Liver (tissue), 3 donors: ENCODE measurements at regions not wholly inside any gene's neighbourhood (a gene's known extent, or its start where the extent isn't known, plus 50 kb on each side); places are given as distances from the start of the nearest gene placed in this dataset.

Experiments used
- CTCF ChIP-seq: fragments of 150-350 bp; IDR thresholded peaks from 2 replicates; pipeline ENCODE4 v1.5.1; 2017; ENCODE audit warnings: improper control_type of control experiment, low read depth, low read length; ENCODE audit not compliant: missing input control
- EGR1 ChIP-seq, 2 donors: IDR thresholded peaks; 2 replicates each; pipeline ENCODE4 v1.6.1; 2016 to 2018; ENCODE audit warnings: antibody characterized with exemption in 2 of 2, low read depth in 2 of 2
- MAX ChIP-seq: IDR thresholded peaks from 2 replicates; pipeline ENCODE4 v1.6.1; 2016; ENCODE audit warnings: antibody characterized with exemption
- RXRA ChIP-seq, 2 donors: IDR thresholded peaks; 2 replicates each; pipeline ENCODE4 v1.6.1; 2017 to 2018; ENCODE audit warnings: antibody characterized with exemption in 2 of 2, mild to moderate bottlenecking in 1 of 2
- SP1 ChIP-seq: IDR thresholded peaks from 2 replicates; pipeline ENCODE4 v1.6.1; 2018; ENCODE audit warnings: antibody characterized with exemption, mild to moderate bottlenecking
- TAF1 ChIP-seq: conservative IDR thresholded peaks from 2 replicates; pipeline ENCODE4 v1.6.1; 2016; ENCODE audit warnings: antibody characterized with exemption, mild to moderate bottlenecking
- TF ChIP-seq, protein P1 (sequence below): IDR thresholded peaks from 2 replicates; pipeline ENCODE4 v1.6.1; 2016; ENCODE audit warnings: antibody characterized with exemption
- donor health status: healthy.
- donor health status: healthy.

DNA sequence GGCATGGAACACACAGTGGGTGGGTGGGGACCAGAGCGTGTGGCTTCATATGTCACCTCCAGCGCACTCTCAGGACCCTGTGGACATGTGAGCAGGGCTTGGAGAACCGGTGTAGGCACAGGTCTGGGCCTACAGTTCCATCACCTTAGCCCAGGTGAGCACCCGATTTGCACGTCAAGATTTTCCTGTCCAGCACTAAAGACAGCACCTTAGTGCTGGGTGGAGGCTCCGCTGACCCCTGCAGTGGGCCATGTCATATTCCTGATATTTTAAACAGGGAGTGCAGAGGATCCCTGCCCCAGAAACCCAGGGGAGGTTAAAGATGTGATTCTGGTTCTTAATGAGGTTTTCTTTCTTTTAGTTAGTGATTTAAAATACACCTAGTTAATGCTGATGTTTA, 356.0 kb upstream of the IRX4 start:
- TF ChIP-seq SP1 (no peak), TAF1 (no peak), CTCF (no peak), EGR1 (IDR thresholded peaks at IDR 0.05; ENCODE audit: low read depth in 2 of 2) (no peak), RXRA (IDR thresholded peaks at IDR 0.05) (no peak), MAX (no peak)
- TF ChIP-seq, protein P1, sequence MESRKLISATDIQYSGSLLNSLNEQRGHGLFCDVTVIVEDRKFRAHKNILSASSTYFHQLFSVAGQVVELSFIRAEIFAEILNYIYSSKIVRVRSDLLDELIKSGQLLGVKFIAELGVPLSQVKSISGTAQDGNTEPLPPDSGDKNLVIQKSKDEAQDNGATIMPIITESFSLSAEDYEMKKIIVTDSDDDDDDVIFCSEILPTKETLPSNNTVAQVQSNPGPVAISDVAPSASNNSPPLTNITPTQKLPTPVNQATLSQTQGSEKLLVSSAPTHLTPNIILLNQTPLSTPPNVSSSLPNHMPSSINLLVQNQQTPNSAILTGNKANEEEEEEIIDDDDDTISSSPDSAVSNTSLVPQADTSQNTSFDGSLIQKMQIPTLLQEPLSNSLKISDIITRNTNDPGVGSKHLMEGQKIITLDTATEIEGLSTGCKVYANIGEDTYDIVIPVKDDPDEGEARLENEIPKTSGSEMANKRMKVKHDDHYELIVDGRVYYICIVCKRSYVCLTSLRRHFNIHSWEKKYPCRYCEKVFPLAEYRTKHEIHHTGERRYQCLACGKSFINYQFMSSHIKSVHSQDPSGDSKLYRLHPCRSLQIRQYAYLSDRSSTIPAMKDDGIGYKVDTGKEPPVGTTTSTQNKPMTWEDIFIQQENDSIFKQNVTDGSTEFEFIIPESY = no peak
